ENCODE measurements at regions not wholly inside any gene's neighbourhood (a gene's known extent, or its start where the extent isn't known, plus 50 kb on each side); places are given as distances from the start of the nearest gene placed in this dataset.

DNA sequence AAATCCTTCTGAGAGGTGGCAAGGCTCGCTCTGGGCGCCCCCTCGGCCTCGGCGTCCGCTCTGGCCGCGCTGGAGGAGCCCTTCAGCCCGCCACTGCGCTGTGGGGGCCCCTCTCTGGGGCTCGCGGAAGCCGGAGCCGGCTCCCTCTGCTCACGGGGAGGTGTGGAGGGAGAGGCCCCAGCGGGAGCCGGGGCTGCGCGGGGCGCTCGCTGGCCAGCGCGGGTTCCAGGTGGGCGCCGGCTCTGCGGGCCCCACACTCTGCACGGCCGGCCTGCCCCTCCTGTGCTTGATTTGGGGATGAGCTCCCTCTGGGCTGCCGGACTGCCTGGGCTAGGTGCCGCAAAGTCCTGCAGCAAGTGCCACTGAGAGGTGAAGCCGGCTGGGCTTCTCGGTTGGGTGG, 1260.7 kb upstream of the PRMT6 start:
- no peak for TF ChIP-seq SPI1 (IDR thresholded peaks at IDR 0.05; ENCODE audit: borderline replicate concordance, low read depth)
- TF ChIP-seq, protein P1, sequence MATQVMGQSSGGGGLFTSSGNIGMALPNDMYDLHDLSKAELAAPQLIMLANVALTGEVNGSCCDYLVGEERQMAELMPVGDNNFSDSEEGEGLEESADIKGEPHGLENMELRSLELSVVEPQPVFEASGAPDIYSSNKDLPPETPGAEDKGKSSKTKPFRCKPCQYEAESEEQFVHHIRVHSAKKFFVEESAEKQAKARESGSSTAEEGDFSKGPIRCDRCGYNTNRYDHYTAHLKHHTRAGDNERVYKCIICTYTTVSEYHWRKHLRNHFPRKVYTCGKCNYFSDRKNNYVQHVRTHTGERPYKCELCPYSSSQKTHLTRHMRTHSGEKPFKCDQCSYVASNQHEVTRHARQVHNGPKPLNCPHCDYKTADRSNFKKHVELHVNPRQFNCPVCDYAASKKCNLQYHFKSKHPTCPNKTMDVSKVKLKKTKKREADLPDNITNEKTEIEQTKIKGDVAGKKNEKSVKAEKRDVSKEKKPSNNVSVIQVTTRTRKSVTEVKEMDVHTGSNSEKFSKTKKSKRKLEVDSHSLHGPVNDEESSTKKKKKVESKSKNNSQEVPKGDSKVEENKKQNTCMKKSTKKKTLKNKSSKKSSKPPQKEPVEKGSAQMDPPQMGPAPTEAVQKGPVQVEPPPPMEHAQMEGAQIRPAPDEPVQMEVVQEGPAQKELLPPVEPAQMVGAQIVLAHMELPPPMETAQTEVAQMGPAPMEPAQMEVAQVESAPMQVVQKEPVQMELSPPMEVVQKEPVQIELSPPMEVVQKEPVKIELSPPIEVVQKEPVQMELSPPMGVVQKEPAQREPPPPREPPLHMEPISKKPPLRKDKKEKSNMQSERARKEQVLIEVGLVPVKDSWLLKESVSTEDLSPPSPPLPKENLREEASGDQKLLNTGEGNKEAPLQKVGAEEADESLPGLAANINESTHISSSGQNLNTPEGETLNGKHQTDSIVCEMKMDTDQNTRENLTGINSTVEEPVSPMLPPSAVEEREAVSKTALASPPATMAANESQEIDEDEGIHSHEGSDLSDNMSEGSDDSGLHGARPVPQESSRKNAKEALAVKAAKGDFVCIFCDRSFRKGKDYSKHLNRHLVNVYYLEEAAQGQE (IDR thresholded peaks at IDR 0.05; ENCODE audit: insufficient replicate concordance, low read depth): no peak
- no peak for TF ChIP-seq CTCF (IDR thresholded peaks at IDR 0.05; ENCODE audit: insufficient read depth, low read length)
- TF ChIP-seq GABPA (IDR thresholded peaks at IDR 0.05; ENCODE audit: low read depth): no peak
- TF ChIP-seq POLR2AphosphoS5 (IDR thresholded peaks at IDR 0.05; ENCODE audit: low read depth): no peak
- DNase-seq (ENCODE audit: low read depth in 1 of 2, low spot score in 1 of 2): no peak
- H3K27ac ChIP-seq (replicated peaks): no peak overlapping the region
- H3K27me3 ChIP-seq (ENCODE audit: insufficient read depth, poor library complexity, severe bottlenecking): no peaks in the 10 kb centered on the region
- no peak overlapping the region for H3K4me3 ChIP-seq (replicated peaks; ENCODE audit: insufficient read depth, low read length)

- no peak for DNase-seq (ENCODE audit: low read depth in 1 of 2, low spot score in 1 of 2)
- TF ChIP-seq GABPA (IDR thresholded peaks at IDR 0.05; ENCODE audit: low read depth) (no peak), CTCF (IDR thresholded peaks at IDR 0.05; ENCODE audit: insufficient read depth, low read length) (no peak), POLR2AphosphoS5 (IDR thresholded peaks at IDR 0.05; ENCODE audit: low read depth) (no peak), SPI1 (IDR thresholded peaks at IDR 0.05; ENCODE audit: borderline replicate concordance, low read depth) (no peak)
- TF ChIP-seq, protein P1 (IDR thresholded peaks at IDR 0.05; ENCODE audit: insufficient replicate concordance, low read depth): no peak
- Histone ChIP-seq H3K27ac (replicated peaks) (no peak overlapping the region), H3K4me3 (replicated peaks; ENCODE audit: insufficient read depth, low read length) (no peak overlapping the region), H3K27me3 (ENCODE audit: insufficient read depth, poor library complexity, severe bottlenecking) (no peaks in the 10 kb centered on the region)
Measured at GRCh38 chr1:105830571-105831146, 1225.8 kb upstream of the PRMT6 start.

- Histone ChIP-seq H3K27ac (replicated peaks) (no peak overlapping the region), H3K27me3 (ENCODE audit: insufficient read depth, poor library complexity, severe bottlenecking) (no peaks in the 10 kb centered on the region), H3K4me3 (replicated peaks; ENCODE audit: insufficient read depth, low read length) (no peak overlapping the region)
- TF ChIP-seq GABPA (IDR thresholded peaks at IDR 0.05; ENCODE audit: low read depth) (no peak), CTCF (IDR thresholded peaks at IDR 0.05; ENCODE audit: insufficient read depth, low read length) (no peak), SPI1 (IDR thresholded peaks at IDR 0.05; ENCODE audit: borderline replicate concordance, low read depth) (no peak), POLR2AphosphoS5 (IDR thresholded peaks at IDR 0.05; ENCODE audit: low read depth) (no peak)
- TF ChIP-seq, protein P1 (IDR thresholded peaks at IDR 0.05; ENCODE audit: insufficient replicate concordance, low read depth): no peak
- no peak for DNase-seq (ENCODE audit: low read depth in 1 of 2, low spot score in 1 of 2)
Measured at GRCh38 chr1:105838071-105838470, 1218.4 kb upstream of the PRMT6 start.
